Loucy (cell line): ENCODE measurements at regions not wholly inside any gene's neighbourhood (a gene's known extent, or its start where the extent isn't known, plus 50 kb on each side); places are given as distances from the start of the nearest gene placed in this dataset.
"Not testable (repeated sequence)": the region's sequence is repeated elsewhere in the genome, so short reads cannot be mapped to it uniquely, and the experiment has no call there.

Experiments used
- H2AFZ ChIP-seq: fragments of 200-600 bp; sonication (generic); 2 replicates; pipeline ENCODE4 v1.6.0; 2016; ENCODE audit warnings: antibody characterized with exemption, mild to moderate bottlenecking, low read length, moderate library complexity
- H3F3A ChIP-seq: fragments of 200-600 bp; 2 replicates; pipeline ENCODE4 v1.6.0; 2016; ENCODE audit warnings: antibody characterized with exemption, low read depth, mild to moderate bottlenecking
- H3K27me3 ChIP-seq: fragments of 200-600 bp; sonication (generic); 2 replicates; pipeline ENCODE4 v1.6.1; 2014; ENCODE audit warnings: low read length, mild to moderate bottlenecking; ENCODE audit not compliant: insufficient read depth, poor library complexity, severe bottlenecking
- H3K36me3 ChIP-seq: fragments of 200-600 bp; sonication (generic); 2 replicates; pipeline ENCODE4 v1.6.1; 2016; ENCODE audit warnings: low read length; ENCODE audit not compliant: insufficient read depth
- H3K4me1 ChIP-seq: fragments of 200-600 bp; sonication (generic); 2 replicates; pipeline ENCODE4 v1.5.1; 2014; ENCODE audit warnings: low read length, mild to moderate bottlenecking; ENCODE audit not compliant: insufficient read depth, poor library complexity, severe bottlenecking
- H3K4me2 ChIP-seq: fragments of 200-600 bp; sonication (generic); 2 replicates; pipeline ENCODE4 v1.6.0; 2014; ENCODE audit warnings: antibody characterized with exemption, low read length, low read depth, mild to moderate bottlenecking; ENCODE audit not compliant: poor library complexity, severe bottlenecking
- H3K4me3 ChIP-seq: fragments of 200-600 bp; sonication (generic); 2 replicates; pipeline ENCODE4 v1.5.1; 2014; ENCODE audit warnings: low read length, mild to moderate bottlenecking, mixed read lengths; ENCODE audit not compliant: poor library complexity, severe bottlenecking
- H3K79me2 ChIP-seq: fragments of 200-600 bp; sonication (generic); 2 replicates; pipeline ENCODE4 v1.6.1; 2014; ENCODE audit warnings: low read length; ENCODE audit not compliant: insufficient read depth
- H3K9ac ChIP-seq: fragments of 200-600 bp; sonication (generic); 2 replicates; pipeline ENCODE4 v1.6.0; 2014; ENCODE audit warnings: mild to moderate bottlenecking, low read depth, low read length, moderate library complexity; ENCODE audit not compliant: poor library complexity, severe bottlenecking
- H3K9me2 ChIP-seq: fragments of 200-600 bp; sonication (generic); replicated peaks from 2 replicates; pipeline ENCODE4 v1.6.1; 2016; ENCODE audit warnings: low read depth, low read length, mixed read lengths
- H3K9me3 ChIP-seq: fragments of 200-600 bp; sonication (generic); 2 replicates; pipeline ENCODE4 v1.6.1; 2014; ENCODE audit warnings: mild to moderate bottlenecking, antibody characterized with exemption, low read length, low read depth; ENCODE audit not compliant: insufficient read depth
- H4K20me1 ChIP-seq: fragments of 200-600 bp; sonication (generic); 2 replicates; pipeline ENCODE4 v1.6.0; 2014; ENCODE audit warnings: antibody characterized with exemption, low read length, mild to moderate bottlenecking; ENCODE audit not compliant: insufficient read depth, poor library complexity, severe bottlenecking
- CTCF ChIP-seq: fragments of 200-600 bp; sonication (generic); conservative IDR thresholded peaks from 2 replicates; pipeline ENCODE4 v1.5.1; 2014; ENCODE audit warnings: mild to moderate bottlenecking, antibody characterized with exemption, low read length
- EZH2phosphoT487 ChIP-seq: fragments of 200-600 bp; IDR thresholded peaks from 2 replicates; pipeline ENCODE4 v1.6.1; 2018; ENCODE audit warnings: antibody characterized with exemption, mild to moderate bottlenecking, moderate library complexity, borderline replicate concordance

- H3K4me3 ChIP-seq, H3K9me3 ChIP-seq, H3K79me2 ChIP-seq, H2AFZ ChIP-seq, H4K20me1 ChIP-seq, H3F3A ChIP-seq, H3K4me2 ChIP-seq, H3K36me3 ChIP-seq, H3K4me1 ChIP-seq, H3K9ac ChIP-seq, H3K9me2 ChIP-seq, H3K27me3 ChIP-seq: not testable (repeated sequence)
Measured at GRCh38 chr16:16723819-16724519, 345.0 kb downstream of the NPIPA7 start.

- H3K4me1 ChIP-seq, H3K4me3 ChIP-seq, H3K27me3 ChIP-seq, H3K9ac ChIP-seq, H3K36me3 ChIP-seq, H3K4me2 ChIP-seq, H3K79me2 ChIP-seq, H3F3A ChIP-seq, H3K9me3 ChIP-seq, H4K20me1 ChIP-seq, H3K9me2 ChIP-seq, H2AFZ ChIP-seq: not testable (repeated sequence)
Measured at GRCh38 chr16:16727048-16727447, 348.1 kb downstream of the NPIPA7 start.

- not testable (repeated sequence) for H3K9ac ChIP-seq, H3K4me1 ChIP-seq, H3K79me2 ChIP-seq, H3K4me3 ChIP-seq, H2AFZ ChIP-seq, H3K9me3 ChIP-seq, H3K9me2 ChIP-seq, H3K4me2 ChIP-seq, H3F3A ChIP-seq, H3K36me3 ChIP-seq, H3K27me3 ChIP-seq, H4K20me1 ChIP-seq
Measured at GRCh38 chr16:16742573-16742972, 363.6 kb downstream of the NPIPA7 start.

- H3K9me2 ChIP-seq, H3K27me3 ChIP-seq, H3K79me2 ChIP-seq, H2AFZ ChIP-seq, H3K4me3 ChIP-seq, H3K4me2 ChIP-seq, H3K9ac ChIP-seq, H4K20me1 ChIP-seq, H3K9me3 ChIP-seq, H3F3A ChIP-seq, H3K4me1 ChIP-seq, H3K36me3 ChIP-seq: not testable (repeated sequence)
Measured at GRCh38 chr16:16754992-16755667, 376.2 kb downstream of the NPIPA7 start.

- H3K27me3 ChIP-seq, result no peaks in the 10 kb centered on the region
- no peak overlapping the region for H3K9ac ChIP-seq
- H4K20me1 ChIP-seq, result no peaks in the 10 kb centered on the region
- H3K4me3 ChIP-seq, result no peak overlapping the region
- no peaks in the 10 kb centered on the region for H3K4me1 ChIP-seq
- no peak overlapping the region for H3K4me2 ChIP-seq
- no peak overlapping the region for H2AFZ ChIP-seq
- H3K9me3 ChIP-seq, result no peaks in the 10 kb centered on the region
- no peaks in the 10 kb centered on the region for H3F3A ChIP-seq
- H3K36me3 ChIP-seq, result no peaks in the 10 kb centered on the region
- TF ChIP-seq EZH2phosphoT487 (no peak), CTCF (no peak)
- H3K9me2 ChIP-seq, result no peaks in the 10 kb centered on the region
- H3K79me2 ChIP-seq, result no peaks in the 10 kb centered on the region
Measured at GRCh38 chr16:16763449-16763848, 384.5 kb downstream of the NPIPA7 start.

- not testable (repeated sequence) for H3K9me3 ChIP-seq, H3K79me2 ChIP-seq, H3K36me3 ChIP-seq, H3K9ac ChIP-seq, H3K4me1 ChIP-seq, H3F3A ChIP-seq, H3K9me2 ChIP-seq, H4K20me1 ChIP-seq, H3K4me2 ChIP-seq, H3K27me3 ChIP-seq, H2AFZ ChIP-seq, H3K4me3 ChIP-seq
Measured at GRCh38 chr16:16770717-16771116, 391.8 kb downstream of the NPIPA7 start.
